PC-3 (cell line): ENCODE measurements at regions not wholly inside any gene's neighbourhood (a gene's known extent, or its start where the extent isn't known, plus 50 kb on each side); places are given as distances from the start of the nearest gene placed in this dataset.

Source experiments
- ATAC-seq: fragments of 200-7000 bp; cut with Tn5 transposase; 2 replicates; pipeline ENCODE4 v1.9.1; 2020; ENCODE audit warnings: mild to moderate bottlenecking, moderate library complexity
- BruUV-seq: library from RNA; stranded (reverse); fragments of 400-500 nt; replicated peaks from 2 replicates; lab custom pipeline; 2021; lab: Mats Ljungman, UMichigan
- CTCF ChIA-PET: fragments of 300-600 bp; sonication (Branson Sonifier 250); formaldehyde crosslinking; loops from one replicate; lab custom pipeline; 2022; ENCODE audit warnings: antibody characterized with exemption; lab: Charles Lee
- POLR2A ChIA-PET: fragments of 300-600 bp; sonication (Branson Sonifier 250); formaldehyde crosslinking; loops from one replicate; lab custom pipeline; 2022; ENCODE audit warnings: antibody characterized with exemption; ENCODE audit not compliant: unreplicated experiment; lab: Charles Lee
- DNase-seq: peaks from one replicate; pipeline ENCODE4 v3.0.0-alpha.2; 2015
- H2AFZ ChIP-seq: fragments of 300-600 bp; sonication (generic); 2 replicates; pipeline ENCODE4 v1.6.0; 2016; ENCODE audit warnings: antibody characterized with exemption, low read length
- H3F3A ChIP-seq: fragments of 300-600 bp; sonication (generic); one replicate; pipeline ENCODE4 v1.6.0; 2017; ENCODE audit warnings: antibody characterized with exemption, low read length, control low read depth, mild to moderate bottlenecking; ENCODE audit not compliant: unreplicated experiment
- H3K27ac ChIP-seq: fragments of 300-600 bp; sonication (generic); 2 replicates; pipeline ENCODE4 v1.5.1; 2016; ENCODE audit warnings: mild to moderate bottlenecking, low read length
- H3K27me3 ChIP-seq: fragments of 300-600 bp; sonication (generic); 2 replicates; pipeline ENCODE4 v1.6.1; 2016; ENCODE audit warnings: low read length, mixed read lengths
- H3K36me3 ChIP-seq: fragments of 300-600 bp; sonication (generic); 2 replicates; pipeline ENCODE4 v1.6.1; 2016; ENCODE audit warnings: low read depth, mixed run types, low read length, mixed read lengths
- H3K4me1 ChIP-seq: fragments of 300-600 bp; sonication (generic); 2 replicates; pipeline ENCODE4 v1.5.1; 2016; ENCODE audit warnings: low read length; ENCODE audit not compliant: insufficient read depth
- H3K4me2 ChIP-seq: fragments of 300-600 bp; sonication (generic); 2 replicates; pipeline ENCODE4 v1.6.0; 2016; ENCODE audit warnings: low read length
- H3K4me3 ChIP-seq: fragments of 300-600 bp; sonication (generic); 2 replicates; pipeline ENCODE4 v1.5.1; 2016; ENCODE audit warnings: mild to moderate bottlenecking, low read length, mixed read lengths
- H3K79me2 ChIP-seq: fragments of 300-600 bp; sonication (generic); 2 replicates; pipeline ENCODE4 v1.6.1; 2017; ENCODE audit warnings: low read length, mixed read lengths
- H3K9ac ChIP-seq: fragments of 300-600 bp; sonication (generic); 2 replicates; pipeline ENCODE4 v1.6.0; 2016; ENCODE audit warnings: mild to moderate bottlenecking, low read length
- H3K9me2 ChIP-seq: fragments of 300-600 bp; sonication (generic); replicated peaks from 2 replicates; pipeline ENCODE4 v1.6.1; 2016; ENCODE audit warnings: mixed run types, low read length, mixed read lengths
- H3K9me3 ChIP-seq: fragments of 300-600 bp; sonication (generic); 2 replicates; pipeline ENCODE4 v1.6.1; 2016; ENCODE audit warnings: low read length, mixed read lengths
- H4K20me1 ChIP-seq: fragments of 300-600 bp; sonication (generic); 2 replicates; pipeline ENCODE4 v1.6.1; 2016; ENCODE audit warnings: low read length, mixed read lengths
- EZH2 ChIP-seq: fragments of 300-600 bp; sonication (generic); IDR thresholded peaks from one replicate; pipeline ENCODE4 v1.6.1; 2017; ENCODE audit warnings: antibody characterized with exemption, mild to moderate bottlenecking, low read length; ENCODE audit not compliant: unreplicated experiment
- EZH2phosphoT487 ChIP-seq: fragments of 300-600 bp; sonication (generic); IDR thresholded peaks from 2 replicates; pipeline ENCODE4 v1.6.1; 2018; ENCODE audit warnings: mild to moderate bottlenecking, antibody characterized with exemption, low read length, borderline replicate concordance
- intact Hi-C: fragments of 100-400 bp; cut with micrococcal nuclease; formaldehyde crosslinking; loops from 2 replicates; pipeline ENCODE4 v1.9.0; 2023
- TF ChIP-seq, protein P1 (sequence below): fragments of 300-600 bp; sonication (generic); conservative IDR thresholded peaks from 2 replicates; pipeline ENCODE4 v1.5.1; 2017; ENCODE audit warnings: antibody characterized with exemption, low read depth, mild to moderate bottlenecking, low read length

DNA sequence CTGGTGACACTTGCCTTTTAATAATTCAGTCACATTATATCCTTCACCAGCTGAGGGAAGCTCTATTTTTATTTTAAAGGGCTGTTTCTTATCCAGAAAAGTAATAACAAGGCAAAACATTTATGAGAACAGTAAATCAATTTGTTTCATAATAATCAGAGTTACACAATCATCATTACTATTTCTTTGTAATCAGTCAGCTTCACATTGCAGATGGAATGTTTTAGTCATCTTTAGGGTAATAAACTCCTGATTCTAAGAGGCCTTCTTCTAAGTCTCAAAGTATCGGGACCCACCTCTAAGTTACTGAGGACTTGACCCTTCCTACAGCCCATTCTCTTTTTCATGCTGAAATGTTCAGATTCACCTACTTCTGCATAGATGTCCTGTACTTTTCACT, 298.3 kb upstream of the TGFBR2 start:
- Histone ChIP-seq H3K4me1 (no peaks in the 10 kb centered on the region), H4K20me1 (no peaks in the 10 kb centered on the region), H3K4me2 (no peak overlapping the region), H3K9me3 (peaks cover 7% of the 10 kb centered on the region; the same call in 1 of the 2 replicates), H3K27ac (no peak overlapping the region), H3K9me2 (no peaks in the 10 kb centered on the region), H2AFZ (no peak overlapping the region), H3K4me3 (no peak overlapping the region), H3K79me2 (no peaks in the 10 kb centered on the region), H3F3A (no peaks in the 10 kb centered on the region), H3K36me3 (no peaks in the 10 kb centered on the region), H3K27me3 (no peaks in the 10 kb centered on the region), H3K9ac (no peak overlapping the region)
- intact Hi-C loops: no loop called here
- CTCF ChIA-PET: no interaction called here
- no peak for ATAC-seq
- BruUV-seq: no TSS peak
- POLR2A ChIA-PET: no interaction called here
- TF ChIP-seq, protein P1, sequence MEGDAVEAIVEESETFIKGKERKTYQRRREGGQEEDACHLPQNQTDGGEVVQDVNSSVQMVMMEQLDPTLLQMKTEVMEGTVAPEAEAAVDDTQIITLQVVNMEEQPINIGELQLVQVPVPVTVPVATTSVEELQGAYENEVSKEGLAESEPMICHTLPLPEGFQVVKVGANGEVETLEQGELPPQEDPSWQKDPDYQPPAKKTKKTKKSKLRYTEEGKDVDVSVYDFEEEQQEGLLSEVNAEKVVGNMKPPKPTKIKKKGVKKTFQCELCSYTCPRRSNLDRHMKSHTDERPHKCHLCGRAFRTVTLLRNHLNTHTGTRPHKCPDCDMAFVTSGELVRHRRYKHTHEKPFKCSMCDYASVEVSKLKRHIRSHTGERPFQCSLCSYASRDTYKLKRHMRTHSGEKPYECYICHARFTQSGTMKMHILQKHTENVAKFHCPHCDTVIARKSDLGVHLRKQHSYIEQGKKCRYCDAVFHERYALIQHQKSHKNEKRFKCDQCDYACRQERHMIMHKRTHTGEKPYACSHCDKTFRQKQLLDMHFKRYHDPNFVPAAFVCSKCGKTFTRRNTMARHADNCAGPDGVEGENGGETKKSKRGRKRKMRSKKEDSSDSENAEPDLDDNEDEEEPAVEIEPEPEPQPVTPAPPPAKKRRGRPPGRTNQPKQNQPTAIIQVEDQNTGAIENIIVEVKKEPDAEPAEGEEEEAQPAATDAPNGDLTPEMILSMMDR: no peak
- no peak for TF ChIP-seq EZH2
- DNase-seq: no peak

DNA sequence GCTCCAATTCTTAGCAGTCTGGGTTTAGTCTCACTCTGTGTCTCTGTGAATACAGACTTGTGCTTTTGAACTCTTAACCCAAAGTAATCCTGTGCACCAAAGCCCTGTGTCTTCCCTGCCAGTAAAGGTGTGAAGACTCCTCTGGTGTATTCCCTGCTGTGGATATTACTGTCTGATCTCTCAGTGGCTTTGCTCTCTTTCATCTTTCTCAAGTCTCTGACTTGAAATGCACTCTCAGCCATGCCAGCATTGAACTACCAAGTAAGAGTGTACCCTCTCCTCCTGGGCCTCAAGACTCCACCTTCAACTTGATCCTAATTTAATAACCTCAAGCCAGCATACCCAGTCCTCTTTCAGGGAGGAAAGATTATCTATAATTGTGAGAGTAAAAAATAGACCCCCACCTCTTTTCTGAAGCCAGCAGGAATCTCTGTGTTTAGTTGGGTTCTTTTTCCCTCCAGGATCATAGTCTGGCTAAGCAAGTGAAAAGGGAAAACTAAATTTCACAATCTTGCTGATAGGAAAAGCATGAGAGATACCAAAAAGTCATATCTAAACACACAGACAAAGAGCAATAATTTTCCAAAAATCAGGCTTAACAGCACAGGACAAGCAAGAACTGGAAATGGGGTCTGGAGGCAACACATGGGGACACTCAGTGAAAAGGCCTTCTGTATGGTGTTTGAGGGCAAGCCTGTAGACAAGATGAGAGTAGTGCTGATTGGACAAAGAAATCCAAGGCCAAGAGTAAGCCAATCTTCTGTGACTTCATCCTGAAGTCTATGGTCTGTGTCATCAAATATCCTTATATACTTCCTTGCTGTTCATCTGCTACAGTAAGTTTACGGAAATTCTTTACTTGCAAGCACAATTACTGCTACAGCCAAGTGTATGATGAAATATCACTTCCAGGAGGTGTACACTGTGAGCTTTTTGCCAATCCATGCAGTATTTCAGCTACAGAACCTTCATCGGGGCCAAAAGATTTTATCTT, 296.1 kb upstream of the TGFBR2 start:
- H3K9me3 ChIP-seq: no peaks in the 10 kb centered on the region
- no peak overlapping the region for H3K9ac ChIP-seq
- no peak for ATAC-seq
- ChIA-PET CTCF (no interaction called here), POLR2A (no interaction called here)
- H4K20me1 ChIP-seq: no peaks in the 10 kb centered on the region
- no peaks in the 10 kb centered on the region for H3K9me2 ChIP-seq
- no peak for DNase-seq
- no peaks in the 10 kb centered on the region for H3K36me3 ChIP-seq
- BruUV-seq: no TSS peak
- no peaks in the 10 kb centered on the region for H3F3A ChIP-seq
- H3K79me2 ChIP-seq: no peaks in the 10 kb centered on the region
- TF ChIP-seq, protein P1: no peak
- TF ChIP-seq EZH2 (no peak), EZH2phosphoT487 (no peak)
- H3K27me3 ChIP-seq: no peaks in the 10 kb centered on the region
- H3K27ac ChIP-seq: no peak overlapping the region
- no peaks in the 10 kb centered on the region for H3K4me1 ChIP-seq
- intact Hi-C loops: no loop called here
- H3K4me3 ChIP-seq: no peak overlapping the region
- H2AFZ ChIP-seq: no peak overlapping the region
- H3K4me2 ChIP-seq: no peak overlapping the region

DNA sequence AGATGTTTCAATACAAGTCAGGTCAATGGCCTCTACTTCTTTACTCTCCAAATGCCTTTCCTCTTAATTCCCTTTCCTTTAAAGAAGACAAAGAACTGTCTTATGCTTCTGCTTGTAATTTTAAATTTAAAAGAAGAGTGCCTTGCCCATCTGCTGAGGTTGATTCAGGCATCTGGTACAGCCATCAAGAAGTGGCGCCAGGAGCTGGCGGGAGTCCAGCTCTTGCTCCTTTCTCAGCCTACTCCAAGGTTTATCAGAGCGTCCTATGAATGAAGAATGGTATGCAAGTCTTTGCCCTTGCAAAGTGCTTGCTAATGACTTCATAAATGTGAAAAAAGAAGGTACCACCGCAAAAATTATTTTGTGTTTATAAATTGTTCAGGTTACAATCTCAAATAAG, 294.6 kb upstream of the TGFBR2 start:
- TF ChIP-seq EZH2phosphoT487: no peak
- TF ChIP-seq, protein P1: no peak
- Histone ChIP-seq H3K27ac (no peak overlapping the region), H2AFZ (no peak overlapping the region), H3K27me3 (no peaks in the 10 kb centered on the region), H4K20me1 (no peaks in the 10 kb centered on the region), H3K9me2 (no peaks in the 10 kb centered on the region), H3K79me2 (no peaks in the 10 kb centered on the region), H3K9ac (no peak overlapping the region), H3K4me3 (no peak overlapping the region), H3K4me2 (no peak overlapping the region), H3K9me3 (no peaks in the 10 kb centered on the region), H3F3A (no peaks in the 10 kb centered on the region), H3K4me1 (no peaks in the 10 kb centered on the region), H3K36me3 (0 out of 2 replicates have a peak, but pooled peaks cover under 1% of the 10 kb centered on the region)
- intact Hi-C loops: no loop called here
- no TSS peak for BruUV-seq
- CTCF ChIA-PET: no interaction called here
- DNase-seq (no peak), ATAC-seq (no peak)
- POLR2A ChIA-PET: no interaction called here
